Activated CD8-positive, alpha-beta memory T cell treated with anti-CD3 and anti-CD28 coated beads for 36 hours (primary cell): ENCODE measurements at regions not wholly inside any gene's neighbourhood (a gene's known extent, or its start where the extent isn't known, plus 50 kb on each side); places are given as distances from the start of the nearest gene placed in this dataset.

ENCODE experiments used
- CTCF ChIA-PET: fragments of 350-600 bp; sonication (Branson Sonifier 250); formaldehyde crosslinking; loops from one replicate; lab custom pipeline; 2021; ENCODE audit warnings: antibody characterized with exemption; lab: Charles Lee
- POLR2A ChIA-PET: fragments of 350-600 bp; sonication (Branson Sonifier 250); formaldehyde crosslinking; loops from one replicate; lab custom pipeline; 2021; ENCODE audit warnings: antibody characterized with exemption; lab: Charles Lee

DNA sequence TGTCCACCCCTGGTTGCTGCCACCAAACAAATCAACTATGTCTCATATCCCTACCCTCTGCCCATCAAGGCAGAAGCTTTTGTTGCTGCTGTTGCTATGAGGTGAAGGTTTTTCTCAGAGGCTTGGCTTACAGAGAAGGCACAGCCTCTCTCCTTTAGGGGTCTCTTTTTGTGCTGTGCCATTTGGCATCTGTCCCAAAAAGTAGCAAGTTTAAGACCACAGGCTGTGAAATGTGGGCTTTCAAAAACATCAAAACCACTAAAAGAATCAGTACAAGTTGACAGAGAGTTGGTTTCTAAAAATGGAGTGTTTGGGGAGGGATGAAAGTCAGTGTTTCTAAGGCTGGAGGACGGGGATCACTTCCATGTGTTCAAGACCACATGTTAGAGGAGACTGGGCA, 634.9 kb downstream of the BCOR start:
- POLR2A ChIA-PET, result no interaction called here

DNA sequence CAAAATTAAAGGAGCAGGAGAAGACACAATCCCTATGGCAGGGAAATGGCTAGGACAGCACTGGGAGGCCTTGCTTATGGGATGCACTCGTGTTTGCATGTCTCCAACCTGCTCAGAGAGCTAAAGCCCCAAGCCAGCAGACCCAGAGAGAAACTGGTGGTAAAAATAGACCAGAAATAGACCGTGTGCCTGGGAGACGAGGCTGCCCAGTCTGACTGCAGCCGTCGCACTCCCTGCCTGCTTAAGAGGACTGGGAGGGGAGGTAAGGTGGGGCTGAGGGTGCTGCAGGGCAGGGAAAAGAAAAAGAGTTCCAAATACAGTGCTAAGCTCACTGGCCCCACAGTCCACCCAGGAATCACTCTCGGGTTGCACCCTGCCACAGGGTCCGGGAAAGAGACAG, 633.5 kb downstream of the BCOR start:
- ChIA-PET POLR2A (no interaction called here), CTCF (no interaction called here)

More for the DNA sequence above, 634.9 kb downstream of the BCOR start:
- CTCF ChIA-PET, result no interaction called here

DNA sequence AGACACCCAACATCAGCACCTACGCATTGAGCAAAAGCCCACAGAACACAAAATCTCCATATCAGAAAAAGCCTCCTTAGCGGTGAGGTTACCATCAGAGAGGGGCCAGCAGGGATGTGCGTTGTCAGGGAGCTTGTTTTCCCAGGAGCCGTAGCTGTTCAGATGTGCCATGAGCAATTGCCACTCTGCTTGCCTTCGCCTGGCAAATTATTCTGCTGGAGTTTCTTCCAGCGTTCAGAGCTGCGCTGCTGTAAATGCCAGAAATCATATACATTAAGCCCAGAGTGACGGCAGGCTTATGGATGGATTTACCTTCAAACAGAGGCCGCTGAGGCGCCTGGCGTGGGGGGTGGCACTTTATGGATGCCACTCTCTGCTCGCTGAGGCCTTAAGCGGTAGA, 632.3 kb downstream of the BCOR start:
- CTCF ChIA-PET, result no interaction called here
- POLR2A ChIA-PET, result interaction anchor here (0.6 kb wide), 1 partner anchor 102 kb away, joined by 3 read pairs; no protein-coding TSS in a partner anchor

DNA sequence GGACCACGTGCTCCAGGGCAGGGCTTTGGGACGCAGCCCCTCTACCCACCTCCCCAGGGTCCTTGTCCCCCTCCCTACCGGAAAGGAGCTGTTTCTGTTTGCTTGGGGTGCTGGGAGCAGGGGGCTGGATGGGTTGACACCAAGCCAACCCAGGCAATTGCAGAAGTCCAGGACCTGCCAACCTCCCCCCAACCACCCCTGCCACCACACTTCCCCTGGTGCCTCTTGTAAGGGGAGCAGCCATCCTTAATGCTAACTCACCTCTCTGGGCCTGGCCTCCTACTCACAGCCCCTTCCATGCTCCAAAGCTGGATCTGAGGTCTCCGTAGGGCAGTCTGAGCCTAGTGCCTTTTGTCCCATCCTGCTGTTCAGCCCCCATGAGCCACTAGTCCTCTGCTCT, 631.9 kb downstream of the BCOR start:
- ChIA-PET CTCF (no interaction called here), POLR2A (interaction anchor here (0.6 kb wide), 1 partner anchor 101 kb away, joined by 3 read pairs; no protein-coding TSS in a partner anchor)

DNA sequence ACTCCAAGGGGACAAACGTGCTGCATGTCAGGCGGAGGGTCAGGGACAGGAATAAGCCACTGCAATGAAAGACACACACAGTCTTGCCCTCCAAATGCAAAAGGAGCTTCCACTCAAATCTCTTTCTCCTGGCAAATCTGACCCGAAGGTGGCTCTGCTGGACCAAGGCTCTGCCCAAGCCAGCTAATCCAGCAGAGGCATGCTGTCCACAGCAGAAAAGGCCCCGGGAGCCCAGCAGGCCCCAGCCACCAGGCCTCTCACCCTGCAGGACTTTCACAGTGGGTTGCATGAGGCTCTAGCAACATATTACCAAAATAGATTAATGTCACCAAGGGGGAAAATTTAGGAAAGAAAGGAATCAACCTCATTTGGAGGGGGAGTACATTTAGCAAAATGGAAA, 628.6 kb downstream of the BCOR start:
- ChIA-PET POLR2A (no interaction called here), CTCF (no interaction called here)

DNA sequence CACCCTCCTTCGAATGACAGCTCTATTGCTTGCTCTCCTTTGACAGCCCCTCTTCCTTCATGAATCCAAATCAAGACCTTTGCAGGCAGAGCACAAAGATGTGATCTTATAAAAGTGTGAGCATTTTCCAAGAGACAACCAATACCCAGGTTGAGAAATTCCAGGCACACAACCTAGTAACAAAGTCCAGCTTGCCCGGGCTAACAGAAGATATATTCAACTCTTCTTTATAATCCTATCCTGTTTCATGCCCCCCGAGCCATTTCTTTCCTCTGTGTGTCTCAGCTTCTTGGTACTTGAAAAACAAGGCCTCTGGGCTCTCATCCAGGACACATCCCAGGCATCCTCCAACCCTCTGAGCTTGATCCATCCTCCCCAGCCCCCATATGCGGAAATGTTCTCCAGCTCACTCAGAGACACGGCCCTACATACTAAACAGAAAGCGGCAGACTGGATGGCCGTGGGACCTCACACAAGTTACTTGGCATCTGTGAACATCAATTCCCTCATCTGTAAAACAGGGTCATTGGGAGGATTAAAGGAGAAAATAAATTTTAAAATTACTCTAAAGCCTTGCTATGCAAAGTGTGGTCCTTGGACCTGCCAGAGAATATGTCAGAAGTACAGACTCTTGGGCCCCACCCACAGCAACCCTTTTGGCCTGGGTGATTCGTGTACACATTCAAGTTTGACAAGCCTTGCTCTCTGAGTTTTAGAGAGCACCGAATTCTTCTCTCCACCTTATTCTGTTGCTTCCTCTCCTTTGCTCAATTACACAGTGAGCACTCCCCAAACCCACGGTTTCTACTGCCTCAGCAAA, 627.0 kb downstream of the BCOR start:
- ChIA-PET CTCF (no interaction called here), POLR2A (no interaction called here)

DNA sequence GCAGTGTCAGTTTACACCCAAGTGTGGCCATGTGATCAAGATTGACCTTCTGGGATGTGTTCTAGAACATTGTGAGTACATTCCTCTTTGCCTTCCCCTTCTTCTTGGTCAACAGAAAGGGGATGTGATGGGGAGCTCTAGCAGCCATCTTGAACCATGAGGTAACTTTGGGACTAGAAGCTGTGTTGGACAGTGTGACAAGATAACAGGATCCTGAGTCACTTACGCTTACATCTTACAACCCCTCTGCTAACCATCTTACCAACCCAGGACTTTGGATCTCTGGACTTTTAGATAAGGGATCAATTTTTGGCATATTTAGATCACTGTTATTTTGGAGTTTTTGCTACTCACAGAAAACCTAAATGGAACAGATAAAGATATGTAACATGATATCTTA, 625.6 kb downstream of the BCOR start:
- POLR2A ChIA-PET, result no interaction called here
- CTCF ChIA-PET, result no interaction called here

DNA sequence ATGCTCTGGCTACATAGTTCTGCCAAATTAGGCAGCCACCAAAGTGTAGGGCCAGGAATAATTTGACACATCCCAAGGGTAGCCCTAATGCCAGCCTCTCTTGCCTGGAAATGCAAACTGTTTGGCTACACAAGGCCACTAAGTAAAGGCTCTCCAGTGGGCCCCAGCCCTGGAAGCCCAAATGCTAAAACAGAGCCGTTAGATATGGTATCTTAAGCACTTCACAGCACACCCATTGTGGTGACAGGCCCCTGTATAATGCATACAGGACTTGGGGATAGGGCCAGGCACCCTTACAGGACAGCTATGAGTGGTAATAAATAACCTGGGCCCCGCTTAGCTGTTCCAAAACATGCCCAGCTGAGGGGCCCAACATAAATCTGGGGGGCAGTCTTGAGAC, 623.9 kb downstream of the BCOR start:
- ChIA-PET POLR2A (no interaction called here), CTCF (no interaction called here)

DNA sequence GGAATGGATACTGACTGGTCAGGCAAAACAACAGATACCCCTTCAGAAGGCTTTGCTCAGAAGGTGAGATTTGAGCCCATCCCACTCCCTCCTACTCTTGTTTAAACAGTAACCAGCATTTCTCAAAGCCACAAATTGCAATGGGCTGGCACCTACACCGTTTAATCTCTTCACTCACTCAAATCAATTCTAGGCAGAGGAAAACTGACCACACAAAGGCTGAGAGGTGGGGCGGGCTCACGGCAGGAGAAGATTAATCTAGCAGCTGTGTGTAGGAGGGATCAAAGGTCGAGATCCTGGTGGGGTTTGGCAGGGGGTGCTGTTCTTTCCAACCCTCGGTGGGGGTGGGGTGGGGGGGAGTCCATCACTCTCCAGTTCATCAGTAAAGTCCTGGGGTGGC, 622.4 kb downstream of the BCOR start:
- CTCF ChIA-PET, result no interaction called here
- POLR2A ChIA-PET, result no interaction called here

DNA sequence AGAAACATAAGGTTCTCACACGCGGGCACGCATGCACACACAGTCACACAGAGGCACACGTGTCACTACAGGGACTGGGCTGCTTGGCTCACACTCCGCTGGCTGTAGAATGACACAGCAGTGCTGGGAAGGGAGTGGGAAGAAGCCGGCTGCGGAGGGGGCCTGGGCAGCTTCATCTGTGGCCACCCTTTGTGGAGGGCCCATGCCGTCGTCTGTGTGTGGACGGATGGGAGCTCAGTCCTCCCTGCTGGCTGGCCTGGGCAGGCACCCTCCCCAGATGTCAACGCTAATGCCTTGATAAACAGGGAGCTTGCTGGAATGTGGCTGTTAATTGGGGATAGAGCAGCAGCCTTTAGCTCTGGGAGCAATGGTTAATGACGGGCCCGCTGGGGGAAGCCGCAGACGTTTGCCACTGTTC, 621.1 kb downstream of the BCOR start:
- CTCF ChIA-PET, result interaction anchor here (1.3 kb wide), 1 partner anchor 23 kb away, joined by 4 read pairs; no protein-coding TSS in a partner anchor
- POLR2A ChIA-PET, result no interaction called here

DNA sequence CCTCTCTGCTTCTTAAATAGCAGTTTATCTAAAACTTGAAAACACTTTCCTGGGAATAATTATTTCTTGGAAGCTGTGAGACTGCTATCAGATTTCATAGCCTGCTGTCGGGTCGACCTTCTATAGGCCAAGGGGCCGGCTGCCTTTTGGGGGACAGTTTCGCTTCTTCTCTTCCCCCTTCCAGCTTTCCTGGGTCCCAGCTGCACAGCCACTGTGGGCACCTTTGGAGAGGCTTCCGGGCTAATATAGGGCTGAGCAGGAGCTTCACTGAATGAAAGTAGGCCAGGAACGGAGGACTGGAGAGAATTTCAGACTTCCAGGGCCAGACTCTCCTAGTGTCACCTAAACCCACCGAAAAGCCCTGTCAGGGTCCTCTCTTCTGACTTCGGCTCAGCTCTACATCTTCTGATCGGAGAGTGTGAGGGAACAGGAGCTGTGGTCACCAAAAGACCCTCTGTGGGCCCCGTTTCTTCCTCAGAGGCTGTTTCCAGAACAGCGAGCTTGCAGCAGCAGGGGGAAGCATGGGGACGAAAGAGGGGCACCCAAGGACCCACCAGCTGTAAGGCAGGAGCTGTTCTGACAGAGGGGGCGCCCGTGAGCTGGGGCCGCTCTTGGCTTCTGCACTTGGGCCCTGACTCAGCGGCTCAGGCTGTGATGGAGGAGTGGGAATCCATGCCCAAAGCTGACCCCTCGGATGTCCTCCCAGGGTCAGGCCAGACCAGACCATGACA, 620.6 kb downstream of the BCOR start:
- ChIA-PET POLR2A (no interaction called here), CTCF (interaction anchor here (1.3 kb wide), 1 partner anchor 23 kb away, joined by 4 read pairs; no protein-coding TSS in a partner anchor)

DNA sequence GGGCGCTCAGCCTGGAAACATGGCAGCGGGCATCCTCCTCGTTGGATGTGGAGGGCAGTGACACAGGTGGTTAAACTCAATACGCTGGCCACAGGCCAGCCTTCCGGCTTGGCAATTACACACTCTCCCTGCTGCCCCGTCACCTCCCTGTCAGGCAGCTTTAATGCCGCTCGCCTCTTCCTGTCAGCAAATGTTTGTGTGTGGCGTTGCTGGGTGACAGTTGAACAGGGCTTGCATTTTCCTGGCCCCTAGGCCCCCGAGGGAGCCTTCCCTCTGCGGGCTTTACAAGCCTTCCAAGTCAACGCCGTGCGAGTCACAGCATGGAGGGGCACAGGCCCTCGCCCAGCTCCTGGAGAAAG, 620.0 kb downstream of the BCOR start:
- ChIA-PET POLR2A (no interaction called here), CTCF (interaction anchor here (1.3 kb wide), 1 partner anchor 22 kb away, joined by 4 read pairs; no protein-coding TSS in a partner anchor)

DNA sequence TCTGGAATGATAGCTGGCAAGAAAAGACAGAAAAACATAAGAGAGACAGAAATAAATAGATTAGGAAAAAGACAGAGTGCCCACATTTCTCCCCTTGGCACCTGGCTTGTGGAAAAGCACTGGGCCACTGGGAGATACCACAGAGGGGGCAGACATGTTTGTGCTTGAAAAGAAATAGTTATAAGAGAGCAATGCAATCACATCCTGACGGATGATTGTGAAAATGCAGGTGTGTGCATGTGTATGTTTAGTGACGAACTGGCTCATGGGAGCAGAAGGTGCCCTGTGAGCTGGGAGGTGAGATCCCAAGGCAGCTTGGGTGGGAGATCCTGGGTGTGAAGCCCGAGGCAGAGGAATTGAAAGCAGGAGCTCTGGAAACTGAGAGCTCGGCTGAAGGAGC, 617.9 kb downstream of the BCOR start:
- POLR2A ChIA-PET, result no interaction called here
- CTCF ChIA-PET, result no interaction called here

DNA sequence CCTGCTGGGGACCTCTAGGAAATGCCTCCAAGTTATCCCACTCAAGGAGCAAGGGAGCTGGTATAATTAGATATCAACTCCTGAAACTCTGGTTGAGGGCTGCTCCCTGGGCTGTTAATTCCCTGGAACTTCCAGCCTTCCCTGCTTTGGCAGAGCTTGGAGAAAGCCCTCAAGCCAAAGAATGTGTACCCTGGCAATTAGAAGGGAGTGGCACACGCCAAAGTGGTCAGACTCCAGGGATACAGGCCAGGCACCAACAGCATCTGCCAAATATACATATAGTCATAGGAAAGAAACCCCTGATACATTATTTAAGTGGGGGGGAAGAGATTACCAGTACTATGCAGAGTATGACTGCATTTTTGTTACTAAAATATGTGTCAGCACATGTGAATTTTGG, 616.8 kb downstream of the BCOR start:
- POLR2A ChIA-PET, result no interaction called here

DNA sequence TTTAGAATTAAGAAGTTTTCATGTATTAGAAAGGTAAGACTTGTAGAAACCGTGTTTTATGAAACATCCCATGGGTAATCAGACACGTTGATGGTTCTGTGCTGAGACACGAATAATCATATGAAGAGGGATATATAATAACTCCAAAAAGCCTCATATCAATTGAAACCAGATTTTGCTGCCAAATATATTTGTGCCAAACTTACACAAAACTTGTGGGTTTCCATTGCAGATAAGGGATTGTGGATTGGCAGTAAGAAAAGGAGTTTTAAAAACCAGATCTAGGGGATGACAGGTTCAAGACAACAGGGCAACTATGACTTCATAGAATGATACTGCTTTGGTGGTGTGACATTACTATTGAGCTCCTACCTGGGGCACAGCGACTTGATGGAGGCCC, 616.1 kb downstream of the BCOR start:
- CTCF ChIA-PET, result no interaction called here
- POLR2A ChIA-PET, result no interaction called here

More for the DNA sequence above, 616.8 kb downstream of the BCOR start:
- CTCF ChIA-PET, result no interaction called here

DNA sequence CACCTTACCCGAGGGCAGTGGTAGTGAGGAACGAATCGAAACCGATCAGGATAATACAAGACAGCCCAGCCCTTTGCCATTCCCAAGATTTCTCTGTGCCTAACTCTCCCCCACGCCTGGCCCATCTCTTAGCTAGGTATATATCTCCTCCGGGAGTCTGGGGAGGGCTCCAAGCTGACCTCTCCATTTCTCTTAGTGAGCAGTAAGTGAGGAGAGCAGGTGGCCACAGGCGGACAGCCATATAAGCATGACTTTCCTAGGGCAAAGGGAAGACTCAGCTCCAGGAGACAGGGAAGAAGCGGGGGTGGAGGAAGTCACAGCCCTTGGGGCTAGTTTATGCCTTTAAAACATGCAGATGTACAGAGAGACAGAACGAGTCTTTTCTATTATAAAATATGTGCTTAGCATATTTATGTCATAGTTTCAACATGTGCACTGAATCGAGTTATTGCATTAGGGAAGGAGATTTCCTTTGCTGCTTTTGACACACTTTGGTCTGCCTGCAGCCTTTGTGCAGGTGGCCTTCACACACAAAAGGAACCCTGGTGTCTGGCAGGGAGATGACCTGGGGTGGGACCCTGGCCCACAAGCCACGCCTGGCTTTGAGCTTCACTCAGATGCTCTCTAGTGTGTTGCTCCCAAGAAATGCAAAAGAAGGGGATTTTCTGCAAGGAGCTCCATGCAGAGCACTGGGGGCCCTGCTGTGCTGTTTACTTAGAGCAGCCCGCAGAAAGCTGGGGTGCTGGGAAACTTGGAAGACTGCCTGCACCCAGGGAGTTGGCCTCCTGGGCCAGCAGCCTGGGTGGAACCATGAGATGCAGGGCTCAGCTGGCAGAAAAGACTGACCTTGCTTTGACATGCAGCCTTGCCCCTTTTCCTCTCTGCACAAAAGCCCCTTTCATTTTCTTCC, 613.3 kb downstream of the BCOR start:
- CTCF ChIA-PET, result no interaction called here
- POLR2A ChIA-PET, result no interaction called here

DNA sequence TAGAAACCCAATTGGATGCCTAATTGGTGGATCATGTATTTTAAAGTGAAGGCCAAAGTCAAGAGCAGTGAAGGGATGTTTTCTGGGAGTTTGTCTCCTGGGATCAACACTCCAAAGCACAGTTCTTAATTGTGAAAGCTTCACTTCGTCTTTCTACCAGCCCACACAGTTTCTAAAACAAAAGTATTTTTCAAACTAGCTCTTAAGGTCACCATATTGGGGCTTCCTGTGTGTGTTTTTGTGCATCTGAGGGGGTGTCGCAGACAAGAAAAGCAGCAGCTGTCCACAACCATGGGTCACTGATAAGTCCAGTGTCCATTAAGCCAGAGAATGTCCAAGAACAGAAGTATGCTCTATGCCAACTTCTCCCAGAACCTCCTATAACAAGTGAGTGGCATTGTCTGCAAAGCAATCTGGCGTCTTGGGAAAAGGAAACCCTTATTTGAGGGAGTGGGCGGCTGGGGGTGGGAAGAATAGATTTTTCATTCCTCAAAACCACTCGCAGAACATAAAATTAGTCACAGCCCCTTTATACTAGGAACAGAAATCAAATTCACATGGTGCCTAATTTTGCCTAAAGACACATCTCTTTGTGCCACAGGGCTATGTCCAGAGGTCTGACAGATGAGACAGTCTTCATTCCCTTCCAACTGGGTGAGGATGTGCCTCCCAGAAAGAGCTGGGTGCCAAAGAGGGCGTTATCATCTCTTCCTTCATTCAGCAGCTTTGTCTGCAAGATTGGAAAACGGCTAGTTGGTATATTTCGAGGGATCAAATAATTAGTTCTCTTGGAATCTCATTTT, 610.4 kb downstream of the BCOR start:
- ChIA-PET POLR2A (no interaction called here), CTCF (no interaction called here)

DNA sequence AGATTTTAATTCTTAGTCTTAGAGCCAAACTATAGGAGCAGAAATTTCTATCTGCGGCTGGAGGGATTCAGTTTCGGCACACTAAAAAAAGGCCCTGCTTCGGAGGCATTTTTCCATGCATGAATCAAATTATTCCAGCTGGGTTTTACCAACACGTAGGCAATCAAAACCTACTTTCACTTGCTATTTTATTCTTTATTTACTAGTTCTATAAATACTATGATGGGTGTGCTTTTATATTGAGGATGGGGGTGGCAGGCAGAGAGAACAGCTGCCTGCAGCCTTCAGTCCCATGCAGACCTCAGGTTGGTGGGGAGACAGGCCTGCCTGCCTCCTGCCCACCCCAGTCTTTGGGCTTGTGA, 609.8 kb downstream of the BCOR start:
- CTCF ChIA-PET, result no interaction called here

More for the DNA sequence above, 609.8 kb downstream of the BCOR start:
- POLR2A ChIA-PET, result no interaction called here
